H54 (cell line): ENCODE measurements at regions not wholly inside any gene's neighbourhood (a gene's known extent, or its start where the extent isn't known, plus 50 kb on each side); places are given as distances from the start of the nearest gene placed in this dataset.
"Not testable (repeated sequence)": the region's sequence is repeated elsewhere in the genome, so short reads cannot be mapped to it uniquely, and the experiment has no call there.

Source experiments
- DNase-seq: peaks from one replicate; pipeline ENCODE4 v3.0.0; 2011; ENCODE audit warnings: low spot score, mixed read lengths; ENCODE audit not compliant: insufficient read length
- FAIRE-seq: peaks from 3 replicates; lab custom pipeline; 2011; peaks lifted over from hg19 to GRCh38; lab: Jason Lieb, UNC
- POLR2A ChIP-seq: IDR thresholded peaks from 2 replicates; pipeline ENCODE4 v1.6.1; 2011; ENCODE audit warnings: low read depth, mild to moderate bottlenecking, low read length

- TF ChIP-seq POLR2A, result no peak
- FAIRE-seq, result no peak
- no peak for DNase-seq
These were observed 89.5 kb downstream of the RTP5 start for GRCh38 chr2:241958818-241959545.

DNA sequence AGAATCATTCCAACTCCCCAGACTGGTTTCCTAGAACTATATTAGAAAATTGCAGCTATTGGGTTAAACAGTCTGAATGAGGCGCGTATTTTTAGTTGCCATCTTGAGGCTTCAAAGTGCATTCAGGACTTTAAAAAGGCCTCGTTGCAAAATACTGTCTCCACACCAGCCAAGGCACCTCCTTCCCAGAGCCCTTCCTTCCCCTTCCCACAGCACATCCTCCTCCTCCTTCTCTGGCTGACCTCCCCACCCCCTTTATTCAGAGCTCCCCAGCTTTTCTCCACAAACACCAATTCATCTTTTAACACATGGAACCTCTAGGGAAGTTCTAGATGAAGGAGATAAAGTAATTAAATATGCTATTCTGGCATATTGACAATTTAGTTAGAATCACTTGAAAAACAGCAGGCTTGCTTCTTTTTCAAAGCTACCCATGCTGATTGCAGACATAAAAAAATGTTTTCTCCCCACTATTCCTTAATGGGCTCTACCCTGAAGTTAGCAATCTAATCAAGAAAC lies 90.3 kb downstream of the RTP5 start:
- no peak for TF ChIP-seq POLR2A
- DNase-seq (no peak), FAIRE-seq (no peak)

DNA sequence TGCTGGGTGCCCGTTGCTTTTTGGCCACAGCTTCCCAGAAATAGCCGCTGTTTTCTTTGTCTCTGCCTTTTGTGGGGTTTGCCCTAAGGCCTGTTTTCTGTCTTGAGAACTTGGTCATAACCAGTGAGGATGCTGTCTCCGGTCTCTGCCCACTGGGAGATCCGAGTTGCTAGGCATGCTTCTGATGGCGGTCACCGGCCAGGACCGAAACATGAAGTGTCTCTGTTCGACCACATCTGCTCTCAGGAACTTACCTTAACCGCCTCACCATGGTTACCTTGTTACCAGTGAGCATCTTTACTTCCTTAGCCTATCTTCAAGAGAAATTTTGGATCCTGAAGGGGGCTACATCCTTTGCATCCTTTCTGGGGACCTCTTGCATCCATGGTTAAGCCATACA lies 91.9 kb downstream of the RTP5 start:
- DNase-seq (no peak), FAIRE-seq (no peak)
- no peak for TF ChIP-seq POLR2A

DNA sequence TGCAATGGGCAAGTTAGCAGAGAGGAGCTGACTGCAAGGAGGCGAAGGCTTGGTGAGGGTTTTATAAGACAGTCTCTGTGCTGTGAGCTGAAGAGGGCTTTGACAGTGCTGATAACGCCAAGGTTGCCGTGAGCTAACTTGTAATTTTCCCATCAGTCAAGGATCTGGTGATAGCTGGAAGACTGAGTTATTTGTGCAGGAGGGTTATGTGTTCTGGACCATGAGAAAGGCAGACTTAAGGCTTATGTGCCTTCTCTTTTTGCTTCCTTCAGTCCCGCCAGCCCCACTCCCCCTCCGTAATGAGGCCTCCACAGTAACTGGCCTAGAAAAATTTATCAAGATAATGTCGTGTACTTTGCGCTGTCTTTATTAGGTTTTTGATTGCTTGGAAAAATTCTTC lies 94.6 kb downstream of the RTP5 start:
- DNase-seq (no peak), FAIRE-seq (no peak)
- TF ChIP-seq POLR2A, result no peak

DNA sequence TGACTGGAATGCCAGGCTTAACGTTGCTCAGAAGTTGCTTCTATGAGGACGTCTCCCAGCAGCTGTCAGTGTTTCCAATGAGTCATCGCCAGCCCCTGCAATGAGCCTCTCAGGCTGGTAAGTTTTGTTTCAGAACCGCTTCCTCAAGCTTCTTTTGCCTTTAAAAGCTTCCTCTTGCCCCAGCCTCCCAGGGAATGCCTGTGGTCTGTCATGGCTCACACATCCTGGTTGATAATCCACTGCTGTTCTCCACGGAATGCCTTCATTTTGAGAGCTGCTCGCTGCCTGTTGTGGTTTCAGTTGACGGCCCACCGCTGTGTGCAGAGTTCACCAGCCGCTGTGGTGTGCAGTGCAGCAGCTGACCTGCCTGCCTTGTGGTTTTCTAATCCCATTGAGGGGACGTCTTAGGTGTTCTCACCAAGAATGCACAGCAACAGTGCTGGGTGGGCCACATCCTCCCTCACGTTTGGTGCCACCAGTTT lies 96.4 kb downstream of the RTP5 start:
- TF ChIP-seq POLR2A, result no peak
- peak; percentile 82 for DNase-seq
- peak; percentile 91 for FAIRE-seq

- FAIRE-seq, result no peak
- no peak for DNase-seq
- no peak for TF ChIP-seq POLR2A
These were observed 97.3 kb downstream of the RTP5 start for GRCh38 chr2:241966647-241967466.

DNA sequence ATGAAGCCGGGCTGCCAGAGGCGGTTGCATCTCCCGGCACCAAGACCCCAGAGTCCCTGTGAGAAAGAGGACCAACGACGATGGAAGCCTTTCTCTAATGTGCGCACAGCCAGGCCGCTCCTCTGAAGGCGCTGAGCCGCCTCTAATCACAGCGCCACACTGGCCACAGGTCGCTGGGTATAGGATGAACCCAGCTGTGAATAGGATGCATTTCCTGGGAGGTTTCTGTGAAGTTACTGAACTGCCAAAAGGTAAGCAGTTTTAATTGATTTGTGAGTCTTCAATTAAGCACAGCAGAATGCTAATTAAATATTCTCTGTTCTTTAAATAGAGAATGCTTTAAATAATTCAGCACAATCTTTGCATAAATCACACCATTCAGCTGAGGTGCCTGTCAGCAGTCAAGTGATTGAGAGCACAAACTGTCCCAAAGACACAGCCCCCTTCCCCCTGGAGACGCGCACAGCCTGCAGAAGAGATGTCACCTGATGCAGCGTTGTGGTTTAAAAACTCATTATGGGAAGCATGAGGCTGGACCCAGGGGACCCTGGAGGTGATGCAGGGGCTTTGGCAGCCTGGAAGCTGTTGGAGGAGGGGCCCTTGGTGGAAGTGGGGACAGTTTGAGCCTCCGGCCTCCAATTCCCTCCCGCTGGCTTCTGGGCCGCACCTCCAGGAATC lies 98.1 kb downstream of the RTP5 start:
- FAIRE-seq (no peak), DNase-seq (no peak)
- no peak for TF ChIP-seq POLR2A

DNA sequence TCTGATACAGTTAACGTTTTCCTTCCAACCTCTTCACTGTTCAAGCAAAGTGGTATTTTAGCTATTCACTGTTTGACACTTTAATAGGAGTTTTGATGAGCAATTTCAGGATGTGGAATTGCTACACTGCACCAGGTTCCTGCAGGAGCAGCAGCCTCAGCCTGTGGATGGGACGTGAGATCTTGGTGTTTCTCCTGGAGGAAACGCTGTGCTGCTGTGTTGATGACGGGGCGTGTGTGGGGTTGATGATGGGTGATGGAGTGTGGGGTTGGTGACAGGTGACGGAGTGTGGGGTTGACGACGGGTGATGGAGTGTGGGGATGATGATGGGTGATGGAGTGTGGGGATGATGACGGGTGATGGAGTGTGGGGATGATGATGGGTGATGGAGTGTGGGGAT lies 98.9 kb downstream of the RTP5 start:
- no peak for TF ChIP-seq POLR2A
- DNase-seq, result no peak
- no peak for FAIRE-seq

DNA sequence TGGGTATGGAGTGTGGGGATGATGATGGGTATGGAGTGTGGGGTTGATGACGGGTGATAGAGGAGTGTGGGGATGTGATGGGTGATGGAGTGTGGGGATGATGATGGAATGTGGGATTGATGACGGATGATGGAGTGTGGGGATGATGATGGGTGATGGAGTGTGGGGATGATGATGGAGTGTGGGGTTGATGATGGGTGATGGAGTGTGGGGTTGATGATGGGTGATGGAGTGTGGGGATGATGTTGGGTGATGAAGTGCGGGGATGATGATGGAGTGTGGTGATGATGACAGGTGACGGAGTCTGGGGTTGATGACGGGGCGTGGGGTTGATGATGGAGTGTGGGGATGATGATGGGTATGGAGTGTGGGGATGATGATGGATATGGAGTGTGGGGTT lies 99.7 kb downstream of the RTP5 start:
- not testable (repeated sequence) for DNase-seq, FAIRE-seq

DNA sequence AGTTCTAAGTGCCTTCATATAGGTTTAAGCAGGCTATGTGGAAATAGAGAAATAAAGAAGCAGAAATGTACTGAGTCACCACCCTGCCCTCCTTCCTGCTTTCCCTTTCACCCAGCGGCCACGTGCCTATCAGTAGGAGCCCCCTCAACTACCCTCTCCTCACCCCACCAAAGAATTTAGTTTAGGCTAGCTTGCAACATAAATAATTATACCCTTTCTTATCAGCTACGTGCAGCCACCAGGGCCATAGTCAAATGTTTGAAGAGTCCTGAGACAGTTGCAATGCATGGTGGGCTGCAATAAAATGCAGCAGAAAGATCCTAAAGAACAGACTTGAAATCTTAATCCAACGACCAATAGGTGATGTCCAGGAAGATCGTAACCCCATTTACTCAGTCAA lies 101.2 kb downstream of the RTP5 start:
- no peak for TF ChIP-seq POLR2A
- no peak for FAIRE-seq

DNA sequence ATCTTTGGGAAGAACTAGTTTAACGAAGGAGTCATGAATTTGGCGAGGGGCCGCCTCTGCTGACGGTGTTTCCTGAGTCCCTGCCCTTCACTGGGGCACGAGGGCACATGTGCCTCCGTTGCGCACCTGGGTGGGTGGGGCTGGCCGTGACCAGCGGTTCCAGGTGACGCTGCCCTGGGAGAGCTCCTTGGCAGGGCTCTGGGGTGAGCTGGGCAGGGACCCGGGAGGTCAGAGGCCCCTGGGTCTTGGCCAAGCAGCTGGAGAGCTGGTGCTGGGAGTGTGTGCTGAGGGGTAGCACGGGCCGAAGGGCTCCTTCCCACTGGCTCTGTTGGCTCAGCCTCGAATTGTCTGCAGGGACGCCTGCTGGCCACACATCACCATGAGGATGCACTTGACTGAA lies 104.6 kb downstream of the RTP5 start:
- FAIRE-seq (no peak), DNase-seq (no peak)
- TF ChIP-seq POLR2A, result no peak

More for the DNA sequence above, 101.2 kb downstream of the RTP5 start:
- no peak for DNase-seq

GRCh38 chr2:241974851-241975592 lies 105.5 kb downstream of the RTP5 start:
- FAIRE-seq, result no peak
- TF ChIP-seq POLR2A, result no peak
- no peak for DNase-seq

DNA sequence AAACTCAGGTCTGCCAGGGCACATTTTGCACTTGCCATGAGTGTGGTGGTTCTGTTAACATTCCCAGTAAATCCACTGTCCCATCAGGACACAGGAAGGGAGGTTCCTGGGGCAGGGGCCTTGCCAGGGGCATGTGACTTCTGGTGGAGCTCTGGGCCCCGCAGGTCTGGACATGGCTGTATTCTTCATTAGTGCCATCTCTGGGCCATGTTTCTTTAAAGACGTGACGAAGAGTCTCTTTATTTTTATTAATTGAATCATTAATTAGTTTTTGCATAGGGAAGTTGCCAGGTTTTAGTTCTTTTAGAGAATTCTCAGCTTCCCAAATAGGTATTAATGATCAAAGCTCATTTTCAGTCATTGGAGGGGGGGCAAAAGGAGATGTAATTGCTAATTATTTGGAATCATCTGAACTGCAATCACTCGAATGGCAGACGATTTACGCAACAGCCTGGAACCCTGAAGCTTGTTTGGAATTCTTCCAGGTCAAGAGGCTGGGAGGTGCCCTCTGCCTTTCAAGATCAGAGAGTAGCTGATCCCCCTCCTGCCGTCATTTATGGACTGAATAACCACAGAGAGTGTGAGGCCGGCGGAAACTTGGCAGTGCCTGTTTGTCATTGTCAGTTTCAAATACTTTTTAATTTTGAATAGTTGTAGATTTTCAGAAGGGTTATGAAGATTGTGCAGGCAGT lies 106.2 kb downstream of the RTP5 start:
- FAIRE-seq, result no peak
- DNase-seq, result no peak
- no peak for TF ChIP-seq POLR2A
